Hepatocyte (in vitro differentiated cells): ENCODE measurements at regions not wholly inside any gene's neighbourhood (a gene's known extent, or its start where the extent isn't known, plus 50 kb on each side); places are given as distances from the start of the nearest gene placed in this dataset.

ENCODE experiments used
- DNase-seq: peaks from one replicate; pipeline ENCODE4 v3.0.0-alpha.2; 2016; ENCODE audit warnings: low spot score
- H2AFZ ChIP-seq: fragments of 200-600 bp; sonication (generic); 2 replicates; pipeline ENCODE4 v1.6.0; 2016; ENCODE audit warnings: antibody characterized with exemption, mild to moderate bottlenecking
- H3K27ac ChIP-seq: fragments of 200-600 bp; sonication (generic); 2 replicates; pipeline ENCODE4 v1.5.1; 2016; ENCODE audit warnings: mild to moderate bottlenecking
- H3K27me3 ChIP-seq: fragments of 200-600 bp; sonication (generic); 2 replicates; pipeline ENCODE4 v1.6.1; 2016
- H3K36me3 ChIP-seq: fragments of 200-600 bp; sonication (generic); replicated peaks from 2 replicates; pipeline ENCODE4 v1.5.1; 2016; ENCODE audit warnings: low read depth; ENCODE audit not compliant: insufficient read depth
- H3K4me1 ChIP-seq: fragments of 200-600 bp; sonication (generic); 2 replicates; pipeline ENCODE4 v1.5.1; 2016; ENCODE audit warnings: mild to moderate bottlenecking, moderate library complexity; ENCODE audit not compliant: insufficient read depth
- H3K4me2 ChIP-seq: fragments of 200-600 bp; sonication (generic); 2 replicates; pipeline ENCODE4 v1.6.0; 2016
- H3K4me3 ChIP-seq: fragments of 200-600 bp; sonication (generic); 2 replicates; pipeline ENCODE4 v1.5.1; 2016; ENCODE audit warnings: mild to moderate bottlenecking
- H3K79me2 ChIP-seq: fragments of 200-600 bp; sonication (generic); 2 replicates; pipeline ENCODE4 v1.6.0; 2017; ENCODE audit warnings: mild to moderate bottlenecking
- H3K9me2 ChIP-seq: fragments of 200-600 bp; sonication (generic); replicated peaks from 2 replicates; pipeline ENCODE4 v1.6.0; 2017; ENCODE audit warnings: mild to moderate bottlenecking; ENCODE audit not compliant: insufficient read depth
- H3K9me3 ChIP-seq: fragments of 200-600 bp; sonication (generic); 2 replicates; pipeline ENCODE4 v1.5.1; 2016; ENCODE audit warnings: low read depth, mild to moderate bottlenecking
- H4K20me1 ChIP-seq: fragments of 200-600 bp; sonication (generic); 2 replicates; pipeline ENCODE4 v1.6.0; 2016; ENCODE audit warnings: mild to moderate bottlenecking; ENCODE audit not compliant: insufficient read depth, poor library complexity, severe bottlenecking
- EZH2 ChIP-seq: fragments of 200-600 bp; sonication (generic); IDR thresholded peaks from 2 replicates; pipeline ENCODE4 v1.6.1; 2016; ENCODE audit warnings: antibody characterized with exemption, mild to moderate bottlenecking, borderline replicate concordance
- EZH2phosphoT487 ChIP-seq: fragments of 200-600 bp; sonication (generic); IDR thresholded peaks from one replicate; pipeline ENCODE4 v1.6.1; 2018; ENCODE audit warnings: antibody characterized with exemption, mild to moderate bottlenecking, low read depth, moderate library complexity; ENCODE audit not compliant: unreplicated experiment, severe bottlenecking
- WGBS: methylation state at CpG from one replicate; pipeline ENCODE4 v1.1.6; 2016; ENCODE audit warnings: low lambda C conversion rate; ENCODE audit errors: missing lambda C conversion rate; 5-methylcytosine and 5-hydroxymethylcytosine counted together
- TF ChIP-seq, protein P1 (sequence below): fragments of 200-600 bp; sonication (generic); IDR thresholded peaks from 2 replicates; pipeline ENCODE4 v1.5.1; 2016; ENCODE audit warnings: antibody characterized with exemption, mild to moderate bottlenecking; ENCODE audit not compliant: poor library complexity

DNA sequence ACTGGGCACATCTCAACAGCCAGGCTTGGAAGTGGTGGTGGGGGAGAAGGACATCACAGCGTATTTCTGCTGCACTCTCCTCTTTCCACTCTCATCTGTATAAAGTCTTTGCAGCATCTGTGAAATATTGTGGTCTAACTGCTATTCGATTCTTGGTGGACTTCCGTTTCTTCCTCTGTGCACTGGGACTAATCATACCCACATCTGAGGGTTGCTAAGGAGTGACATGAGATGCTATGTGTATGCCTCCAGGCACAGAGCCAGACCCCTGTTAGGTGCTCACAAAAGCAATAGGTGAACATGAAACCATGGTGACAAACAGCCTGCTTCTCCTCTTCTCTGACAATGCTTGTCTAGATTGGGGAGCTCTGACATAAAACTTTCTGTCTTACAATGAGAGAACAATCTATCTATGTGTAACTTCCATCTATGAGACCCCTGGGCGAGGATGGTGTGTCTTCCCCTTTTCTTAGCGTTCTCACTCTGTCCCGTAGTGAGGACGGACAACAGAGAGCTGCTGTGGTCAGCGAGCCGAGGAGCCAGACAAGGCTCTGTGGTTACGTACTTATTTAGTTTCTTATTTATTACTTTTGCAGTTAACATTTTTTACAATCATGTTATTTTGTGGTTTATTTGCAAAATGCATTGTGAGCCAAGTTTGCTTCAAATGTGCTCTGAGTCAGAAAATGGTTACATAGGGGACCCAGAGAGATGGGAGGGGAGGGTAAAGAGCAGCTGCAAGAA is 196.7 kb upstream of the TPRG1 start:
- no peak overlapping the region for H2AFZ ChIP-seq
- H3K36me3 ChIP-seq: no peaks in the 10 kb centered on the region
- no peaks in the 10 kb centered on the region for H3K9me3 ChIP-seq
- H4K20me1 ChIP-seq: no peaks in the 10 kb centered on the region
- peak overlapping the region; percentile 59 for H3K27ac ChIP-seq
- no peaks in the 10 kb centered on the region for H3K79me2 ChIP-seq
- TF ChIP-seq, protein P1, sequence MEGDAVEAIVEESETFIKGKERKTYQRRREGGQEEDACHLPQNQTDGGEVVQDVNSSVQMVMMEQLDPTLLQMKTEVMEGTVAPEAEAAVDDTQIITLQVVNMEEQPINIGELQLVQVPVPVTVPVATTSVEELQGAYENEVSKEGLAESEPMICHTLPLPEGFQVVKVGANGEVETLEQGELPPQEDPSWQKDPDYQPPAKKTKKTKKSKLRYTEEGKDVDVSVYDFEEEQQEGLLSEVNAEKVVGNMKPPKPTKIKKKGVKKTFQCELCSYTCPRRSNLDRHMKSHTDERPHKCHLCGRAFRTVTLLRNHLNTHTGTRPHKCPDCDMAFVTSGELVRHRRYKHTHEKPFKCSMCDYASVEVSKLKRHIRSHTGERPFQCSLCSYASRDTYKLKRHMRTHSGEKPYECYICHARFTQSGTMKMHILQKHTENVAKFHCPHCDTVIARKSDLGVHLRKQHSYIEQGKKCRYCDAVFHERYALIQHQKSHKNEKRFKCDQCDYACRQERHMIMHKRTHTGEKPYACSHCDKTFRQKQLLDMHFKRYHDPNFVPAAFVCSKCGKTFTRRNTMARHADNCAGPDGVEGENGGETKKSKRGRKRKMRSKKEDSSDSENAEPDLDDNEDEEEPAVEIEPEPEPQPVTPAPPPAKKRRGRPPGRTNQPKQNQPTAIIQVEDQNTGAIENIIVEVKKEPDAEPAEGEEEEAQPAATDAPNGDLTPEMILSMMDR: no peak
- TF ChIP-seq EZH2phosphoT487 (no peak), EZH2 (no peak)
- no peak overlapping the region for H3K4me3 ChIP-seq
- no peaks in the 10 kb centered on the region for H3K9me2 ChIP-seq
- 69% methylated on average over 10 of the region's 10 CpGs for WGBS
- H3K27me3 ChIP-seq: no peaks in the 10 kb centered on the region
- no peak for DNase-seq
- H3K4me2 ChIP-seq: peak overlapping the region; percentile 2
- H3K4me1 ChIP-seq: no peaks in the 10 kb centered on the region

DNA sequence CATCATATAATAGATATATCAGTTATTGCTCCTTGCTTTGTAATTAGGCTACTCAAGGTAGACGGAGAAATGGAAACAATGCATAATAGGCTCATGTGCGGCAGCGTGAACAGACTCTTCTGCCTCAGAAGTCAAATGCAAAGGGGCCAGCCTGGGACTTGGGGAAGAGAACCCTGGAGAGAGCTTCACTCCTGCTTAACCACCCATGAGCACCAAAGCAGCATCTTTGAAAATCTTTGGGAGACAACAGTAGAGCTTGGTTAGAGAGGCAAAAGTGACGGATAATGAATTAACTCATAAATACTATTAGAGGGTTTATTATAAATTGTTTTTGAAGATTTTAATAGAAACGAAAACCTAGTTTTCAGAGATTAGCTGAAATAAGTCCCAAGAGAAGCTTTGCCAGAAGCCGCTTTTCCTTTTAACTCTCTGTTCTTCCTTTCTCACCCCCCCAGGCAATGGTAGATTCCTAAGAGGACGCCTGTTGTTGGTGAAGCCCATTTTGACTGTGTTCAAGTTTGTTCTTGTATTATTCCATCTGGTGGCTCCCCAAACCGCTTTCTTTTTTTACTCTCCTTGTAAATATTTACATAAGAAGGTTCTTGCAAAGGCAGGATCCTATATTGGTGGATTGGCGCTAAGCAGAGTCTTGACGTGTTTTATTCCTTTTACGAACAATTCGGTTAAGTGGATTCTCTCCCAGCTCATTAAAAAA is 196.0 kb upstream of the TPRG1 start:
- H3K27ac ChIP-seq: peak overlapping the region; percentile 59
- DNase-seq: peak; percentile 28
- H3K79me2 ChIP-seq: no peaks in the 10 kb centered on the region
- H3K36me3 ChIP-seq: no peaks in the 10 kb centered on the region
- WGBS: 74% methylated on average over 12 of the region's 12 CpGs
- H4K20me1 ChIP-seq: no peaks in the 10 kb centered on the region
- H3K27me3 ChIP-seq: no peaks in the 10 kb centered on the region
- no peaks in the 10 kb centered on the region for H3K9me3 ChIP-seq
- no peaks in the 10 kb centered on the region for H3K9me2 ChIP-seq
- no peak overlapping the region for H2AFZ ChIP-seq
- H3K4me2 ChIP-seq: no peak overlapping the region
- H3K4me1 ChIP-seq: no peaks in the 10 kb centered on the region
- H3K4me3 ChIP-seq: no peak overlapping the region
- TF ChIP-seq, protein P1: no peak
- TF ChIP-seq EZH2 (no peak), EZH2phosphoT487 (no peak)

- H2AFZ ChIP-seq: no peak overlapping the region
Observed at GRCh38 chr3:188976407-188976806, 195.4 kb upstream of the TPRG1 start.

More at GRCh38 chr3:188976407-188976806, 195.4 kb upstream of the TPRG1 start:
- H3K79me2 ChIP-seq: no peaks in the 10 kb centered on the region
- WGBS: 51% methylated on average over 4 of the region's 4 CpGs
- no peak for DNase-seq
- no peak overlapping the region for H3K4me2 ChIP-seq
- no peaks in the 10 kb centered on the region for H3K9me3 ChIP-seq
- no peaks in the 10 kb centered on the region for H3K4me1 ChIP-seq
- no peaks in the 10 kb centered on the region for H3K9me2 ChIP-seq
- TF ChIP-seq EZH2phosphoT487: no peak
- TF ChIP-seq, protein P1: no peak
- no peak for TF ChIP-seq EZH2
- H3K4me3 ChIP-seq: no peak overlapping the region
- H3K27ac ChIP-seq: no peak overlapping the region
- H3K27me3 ChIP-seq: no peaks in the 10 kb centered on the region
- no peaks in the 10 kb centered on the region for H4K20me1 ChIP-seq
- H3K36me3 ChIP-seq: no peaks in the 10 kb centered on the region
